Activated CD4-positive, alpha-beta T cell treated with anti-CD3 and anti-CD28 coated beads, Interleukin-2, Interleukin-4, amounts not matched to agents 100 ng/mL and 50 ng/mL, durations not matched to agents 16 hours and 8 hours (primary cell): ENCODE measurements at regions not wholly inside any gene's neighbourhood (a gene's known extent, or its start where the extent isn't known, plus 50 kb on each side); places are given as distances from the start of the nearest gene placed in this dataset.
"Not testable (repeated sequence)": the region's sequence is repeated elsewhere in the genome, so short reads cannot be mapped to it uniquely, and the experiment has no call there.

Experiments
- DNase-seq: peaks from one replicate; pipeline ENCODE4 v3.0.0-alpha.2; 2020; ENCODE audit warnings: low spot score

- no peak for DNase-seq
These were observed 188.3 kb downstream of the ANKRD30B start for GRCh38 chr18:14936313-14936712.

GRCh38 chr18:14937271-14937670 lies 189.3 kb downstream of the ANKRD30B start:
- DNase-seq = no peak

- DNase-seq = no peak
These were observed 191.2 kb downstream of the ANKRD30B start for GRCh38 chr18:14939141-14939540.

GRCh38 chr18:14940106-14940505 lies 192.1 kb downstream of the ANKRD30B start:
- DNase-seq = not testable (repeated sequence)

GRCh38 chr18:14940735-14941134 lies 192.8 kb downstream of the ANKRD30B start:
- no peak for DNase-seq

- DNase-seq = no peak
These were observed 193.3 kb downstream of the ANKRD30B start for GRCh38 chr18:14941256-14941655.

- DNase-seq = no peak
These were observed 193.8 kb downstream of the ANKRD30B start for GRCh38 chr18:14941792-14942191.

GRCh38 chr18:14942275-14942674 lies 194.3 kb downstream of the ANKRD30B start:
- no peak for DNase-seq

GRCh38 chr18:14943486-14943885 lies 195.5 kb downstream of the ANKRD30B start:
- no peak for DNase-seq

GRCh38 chr18:14943967-14944636 lies 196.1 kb downstream of the ANKRD30B start:
- DNase-seq = no peak

- DNase-seq = no peak
These were observed 196.9 kb downstream of the ANKRD30B start for GRCh38 chr18:14944838-14945237.

GRCh38 chr18:14945286-14945685 lies 197.3 kb downstream of the ANKRD30B start:
- no peak for DNase-seq

GRCh38 chr18:14945984-14946383 lies 198.0 kb downstream of the ANKRD30B start:
- DNase-seq = no peak

- not testable (repeated sequence) for DNase-seq
These were observed 198.9 kb downstream of the ANKRD30B start for GRCh38 chr18:14946741-14947470.

- no peak for DNase-seq
These were observed 199.7 kb downstream of the ANKRD30B start for GRCh38 chr18:14947482-14948162.

GRCh38 chr18:14948163-14948540 lies 200.2 kb downstream of the ANKRD30B start:
- DNase-seq = no peak

GRCh38 chr18:14949800-14950664 lies 202.1 kb downstream of the ANKRD30B start:
- no peak for DNase-seq

- DNase-seq = not testable (repeated sequence)
These were observed 204.6 kb downstream of the ANKRD30B start for GRCh38 chr18:14952444-14953077.

GRCh38 chr18:14958701-14959100 lies 210.7 kb downstream of the ANKRD30B start:
- no peak for DNase-seq

- DNase-seq = no peak
These were observed 211.6 kb downstream of the ANKRD30B start for GRCh38 chr18:14959550-14959949.

- no peak for DNase-seq
These were observed 214.0 kb downstream of the ANKRD30B start for GRCh38 chr18:14961991-14962390.

GRCh38 chr18:14962626-14963025 lies 214.7 kb downstream of the ANKRD30B start:
- DNase-seq = no peak
